DMS79 (cell line): ENCODE measurements at regions not wholly inside any gene's neighbourhood (a gene's known extent, or its start where the extent isn't known, plus 50 kb on each side); places are given as distances from the start of the nearest gene placed in this dataset.

Experiments used
- DNase-seq: peaks from one replicate; lab custom pipeline; 2025; lab: John Stamatoyannopoulos, UW

DNA sequence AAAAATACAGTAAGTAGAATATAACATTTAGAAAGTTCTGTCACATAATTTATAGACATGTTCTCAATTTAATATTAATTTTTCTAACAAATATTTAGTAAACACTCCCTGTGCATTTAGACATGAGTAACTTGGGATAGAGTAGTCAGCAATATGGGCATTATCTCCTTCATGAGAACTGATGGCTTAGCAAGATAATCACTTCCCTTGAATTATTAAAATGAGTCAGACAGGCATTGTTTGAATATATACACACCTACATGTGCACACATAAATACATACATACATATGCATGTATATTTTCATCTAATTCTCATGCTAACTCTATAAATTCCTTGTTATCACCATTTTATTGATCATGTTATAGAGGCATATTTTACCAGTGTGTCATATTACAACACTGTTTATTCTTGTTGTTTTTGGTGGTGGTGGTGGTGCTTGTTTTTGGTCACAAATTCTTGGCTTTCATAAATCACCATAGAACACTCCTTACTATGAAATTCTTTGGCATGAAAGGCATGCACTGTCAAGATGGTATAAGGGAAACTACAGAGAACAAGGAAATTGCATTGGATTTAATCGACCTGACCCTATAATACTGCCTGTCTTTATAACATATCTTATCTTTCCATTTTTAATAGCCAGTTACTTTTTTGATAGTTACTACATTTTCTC, 434.5 kb upstream of the MANEA start:
- no peak for DNase-seq

GRCh38 chr6:95143408-95144180, 433.7 kb upstream of the MANEA start:
- DNase-seq = no peak

DNA sequence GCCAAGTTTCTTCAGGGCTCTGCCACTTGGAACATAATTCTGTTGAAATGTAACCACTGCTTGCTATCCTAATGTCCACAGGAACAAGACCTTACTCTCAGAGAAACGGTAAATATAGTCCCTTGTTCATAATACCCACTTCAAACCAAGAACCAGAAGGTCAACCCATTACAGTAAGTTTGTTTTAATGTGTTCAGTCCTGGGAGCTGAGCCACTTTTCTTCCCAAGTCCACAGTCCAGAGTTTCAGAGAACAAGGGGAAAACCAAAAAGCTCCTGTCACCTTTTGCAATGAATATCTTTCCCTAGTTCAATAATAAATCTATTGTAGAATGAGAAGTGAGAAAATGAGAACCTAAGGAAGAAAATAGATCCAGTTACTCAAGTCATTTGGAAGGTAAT, 431.9 kb upstream of the MANEA start:
- no peak for DNase-seq

DNA sequence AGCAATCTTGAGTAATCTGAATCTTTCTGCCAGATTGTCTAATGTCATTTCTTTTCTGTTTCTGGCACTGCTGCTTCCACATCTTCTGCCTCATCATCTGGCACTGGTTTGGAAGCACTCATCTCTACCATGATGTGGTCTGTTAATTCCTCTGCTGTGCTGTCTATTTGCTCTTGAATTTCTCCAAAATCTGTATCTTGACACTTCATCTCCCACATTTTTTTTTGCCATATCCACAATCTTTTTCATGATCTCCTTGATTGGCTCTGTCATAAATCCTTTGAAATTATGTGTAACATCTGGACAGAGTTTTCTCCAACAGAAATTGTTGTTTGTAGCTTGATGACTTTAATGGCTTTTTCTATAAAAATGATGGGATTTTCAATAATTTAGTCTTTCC, 417.8 kb upstream of the MANEA start:
- no peak for DNase-seq

GRCh38 chr6:95169775-95170174, 407.6 kb upstream of the MANEA start:
- no peak for DNase-seq

GRCh38 chr6:95175927-95176675, 401.2 kb upstream of the MANEA start:
- no peak for DNase-seq

DNA sequence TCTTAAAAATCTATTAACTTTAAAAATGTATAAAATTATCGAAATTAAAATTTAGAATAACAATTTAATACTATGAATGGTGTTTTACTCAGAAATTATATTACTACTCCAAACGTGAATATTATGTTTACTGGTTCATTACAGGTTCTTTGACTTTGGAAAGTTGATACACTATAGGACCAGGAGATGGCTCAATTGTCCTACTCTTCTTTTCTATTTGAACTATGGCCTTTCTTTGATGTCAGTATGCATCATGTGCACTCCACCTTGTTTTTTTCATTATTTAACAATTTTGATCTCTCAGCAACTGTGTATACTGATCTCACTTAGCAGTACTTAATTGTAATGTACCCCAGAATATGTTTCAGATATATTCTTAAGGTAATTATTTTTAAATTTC, 391.5 kb upstream of the MANEA start:
- DNase-seq = no peak

- DNase-seq = no peak
Observed at GRCh38 chr6:95186710-95187109, 390.6 kb upstream of the MANEA start.

- no peak for DNase-seq
Observed at GRCh38 chr6:95197590-95197989, 379.7 kb upstream of the MANEA start.

GRCh38 chr6:95203153-95203754, 374.1 kb upstream of the MANEA start:
- DNase-seq = no peak

GRCh38 chr6:95204178-95204577, 373.2 kb upstream of the MANEA start:
- no peak for DNase-seq

DNA sequence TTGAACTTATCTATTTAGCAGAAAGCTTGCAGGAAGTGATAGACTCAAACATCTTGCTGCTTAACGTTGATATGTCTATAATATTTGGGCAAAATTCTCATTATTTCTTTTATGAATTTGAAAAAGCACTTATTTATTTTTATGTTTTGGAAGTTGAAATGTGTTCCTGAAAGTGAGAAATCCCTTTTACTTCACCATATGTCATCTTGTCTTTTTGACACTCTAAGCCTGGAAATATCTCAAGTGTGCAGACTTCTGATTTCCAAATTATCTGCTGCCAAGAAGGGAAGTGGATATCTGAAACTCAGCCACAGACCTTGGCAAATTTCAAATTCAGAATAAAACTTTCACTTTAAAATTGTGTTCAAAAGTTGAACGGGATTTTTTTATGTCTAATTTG, 368.7 kb upstream of the MANEA start:
- no peak for DNase-seq

DNA sequence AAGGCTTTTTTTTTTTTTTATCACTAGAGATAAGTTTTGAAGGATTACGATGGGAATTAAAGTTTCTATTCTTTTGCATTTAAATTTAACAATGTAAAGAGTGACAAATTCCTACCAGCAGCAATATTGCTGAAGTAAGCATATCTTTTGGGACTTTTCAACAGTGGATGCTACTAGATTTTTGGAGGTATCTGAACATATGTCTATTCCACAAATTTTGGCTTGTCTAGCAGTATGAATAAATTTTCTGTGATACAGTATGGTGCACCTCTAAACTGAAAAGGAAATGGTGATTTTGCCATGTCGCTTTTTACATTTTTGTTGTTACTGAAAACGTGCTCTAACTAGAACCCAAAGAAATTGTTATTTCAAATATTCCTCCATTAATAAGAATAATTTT, 368.3 kb upstream of the MANEA start:
- no peak for DNase-seq

- no peak for DNase-seq
Observed at GRCh38 chr6:95216555-95216954, 360.8 kb upstream of the MANEA start.

- no peak for DNase-seq
Observed at GRCh38 chr6:95227351-95227750, 350.0 kb upstream of the MANEA start.

GRCh38 chr6:95228636-95229035, 348.7 kb upstream of the MANEA start:
- DNase-seq = no peak

DNA sequence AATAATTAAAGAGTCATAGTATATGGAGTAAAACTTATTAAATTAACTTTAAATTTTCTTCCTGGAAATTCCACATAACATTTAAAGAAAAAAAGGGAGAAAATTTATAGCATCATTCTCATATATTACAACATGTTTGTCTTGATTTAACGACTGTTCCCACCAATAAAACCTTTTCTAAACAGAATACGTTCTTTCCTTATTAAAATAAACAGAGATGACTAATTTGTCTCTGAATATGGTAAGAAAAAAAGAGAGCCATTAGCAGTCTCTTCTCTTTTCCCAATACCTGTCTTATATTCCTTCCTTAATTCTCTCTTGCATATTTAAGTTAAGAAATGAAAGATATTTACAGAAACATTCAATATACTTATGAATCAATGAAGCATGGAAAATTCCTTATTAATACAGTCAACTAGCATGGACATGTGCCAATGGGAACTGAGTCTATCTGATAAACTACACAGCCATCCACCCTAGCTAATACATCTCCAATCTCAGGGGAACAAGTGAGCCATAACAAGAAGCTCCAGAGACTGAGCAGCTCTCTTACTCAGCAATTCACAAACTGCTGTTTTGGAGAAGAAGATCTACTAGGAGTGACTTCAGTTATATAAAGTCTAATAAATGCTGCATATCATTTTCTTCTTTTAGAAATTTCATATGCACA, 347.1 kb upstream of the MANEA start:
- no peak for DNase-seq

DNA sequence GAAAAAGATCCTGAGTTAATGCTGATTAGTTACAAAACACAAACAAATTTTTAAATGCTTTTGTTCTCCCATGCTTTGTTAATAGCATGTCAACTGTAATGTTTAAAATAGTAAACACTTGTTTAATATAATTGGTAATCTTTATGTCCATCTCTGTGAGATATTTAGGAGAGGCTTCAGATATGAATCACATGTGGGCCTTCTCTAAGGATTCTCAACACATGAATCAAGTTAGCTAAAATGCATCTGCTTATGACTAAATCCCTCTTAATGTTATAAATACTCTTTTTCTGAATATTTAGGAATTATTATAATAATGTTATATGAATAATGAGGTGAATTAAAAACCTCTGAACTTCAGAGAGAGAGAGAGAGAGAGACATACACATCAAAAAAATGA, 345.9 kb upstream of the MANEA start:
- DNase-seq = no peak

DNA sequence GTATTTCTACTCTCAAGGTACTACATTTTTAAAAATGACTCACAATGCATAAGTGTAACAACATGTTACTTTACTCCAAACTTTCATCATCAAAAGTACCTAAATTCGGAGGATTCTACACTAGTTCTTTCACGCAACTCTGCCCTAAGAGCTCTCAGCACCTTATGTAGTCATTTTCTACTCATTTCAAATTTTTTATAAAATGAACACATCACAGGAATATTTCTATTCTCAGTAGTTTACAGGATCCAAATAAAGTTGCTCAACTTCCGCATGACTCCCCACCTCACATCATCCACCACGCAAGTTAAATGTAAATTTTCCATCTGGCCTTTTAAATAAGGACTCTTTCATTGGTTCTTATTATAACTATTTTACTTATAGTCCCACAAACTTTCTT, 344.9 kb upstream of the MANEA start:
- DNase-seq = no peak

GRCh38 chr6:95233879-95234278, 343.5 kb upstream of the MANEA start:
- DNase-seq = no peak

DNA sequence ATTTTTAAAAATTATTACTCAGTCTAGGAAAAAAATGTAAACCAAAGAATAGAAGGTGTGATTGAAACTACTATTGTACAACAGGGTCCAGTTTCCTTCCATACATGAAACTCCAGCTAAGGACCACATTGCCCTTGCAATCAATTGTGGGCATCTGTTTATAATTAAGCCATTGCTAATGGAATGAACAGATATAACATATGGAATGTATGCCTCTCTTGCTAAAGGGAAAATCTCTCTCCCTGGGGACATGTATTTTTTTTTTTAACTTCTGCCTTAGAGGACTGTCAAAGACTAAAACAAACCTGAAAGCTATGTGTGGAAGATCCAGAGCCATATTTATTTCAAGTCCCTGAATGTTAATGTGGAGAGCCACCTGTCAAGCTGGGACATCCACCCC, 336.8 kb upstream of the MANEA start:
- no peak for DNase-seq

- no peak for DNase-seq
Observed at GRCh38 chr6:95242560-95242959, 334.8 kb upstream of the MANEA start.
